ENCODE measurements at regions not wholly inside any gene's neighbourhood (a gene's known extent, or its start where the extent isn't known, plus 50 kb on each side); places are given as distances from the start of the nearest gene placed in this dataset.

DNA sequence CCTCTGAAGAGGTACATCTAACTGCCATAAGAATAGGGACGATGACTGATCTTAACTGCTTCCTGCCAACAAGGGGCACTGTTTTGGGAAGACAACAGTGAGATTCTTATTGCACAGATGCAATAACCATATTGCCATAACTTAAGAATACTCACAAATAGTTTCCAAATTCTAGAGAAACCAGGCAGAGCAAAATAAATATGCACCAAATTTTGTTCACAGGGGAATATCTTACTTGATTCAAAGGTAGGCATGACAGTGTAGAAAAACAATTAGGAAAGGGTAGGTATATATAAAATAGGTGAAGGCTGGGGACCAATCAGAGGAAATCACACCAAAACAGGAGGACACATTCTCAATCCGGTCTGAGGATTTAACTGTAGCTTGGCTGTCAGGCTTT is 49.9 kb upstream of the CST7 start:
- no peak overlapping the region for H3K4me2 ChIP-seq (ENCODE audit: low read depth, low read length)
- H3K9me3 ChIP-seq (replicated peaks; ENCODE audit: insufficient read depth, low read length) = no peaks in the 10 kb centered on the region
- H4K20me1 ChIP-seq (ENCODE audit: insufficient read depth, low read length) = no peaks in the 10 kb centered on the region
- no peak overlapping the region for H3K4me3 ChIP-seq (ENCODE audit: low read length)
- no peak for TF ChIP-seq EZH2phosphoT487 (IDR thresholded peaks at IDR 0.05; ENCODE audit: low read length)
- TF ChIP-seq, protein P1, sequence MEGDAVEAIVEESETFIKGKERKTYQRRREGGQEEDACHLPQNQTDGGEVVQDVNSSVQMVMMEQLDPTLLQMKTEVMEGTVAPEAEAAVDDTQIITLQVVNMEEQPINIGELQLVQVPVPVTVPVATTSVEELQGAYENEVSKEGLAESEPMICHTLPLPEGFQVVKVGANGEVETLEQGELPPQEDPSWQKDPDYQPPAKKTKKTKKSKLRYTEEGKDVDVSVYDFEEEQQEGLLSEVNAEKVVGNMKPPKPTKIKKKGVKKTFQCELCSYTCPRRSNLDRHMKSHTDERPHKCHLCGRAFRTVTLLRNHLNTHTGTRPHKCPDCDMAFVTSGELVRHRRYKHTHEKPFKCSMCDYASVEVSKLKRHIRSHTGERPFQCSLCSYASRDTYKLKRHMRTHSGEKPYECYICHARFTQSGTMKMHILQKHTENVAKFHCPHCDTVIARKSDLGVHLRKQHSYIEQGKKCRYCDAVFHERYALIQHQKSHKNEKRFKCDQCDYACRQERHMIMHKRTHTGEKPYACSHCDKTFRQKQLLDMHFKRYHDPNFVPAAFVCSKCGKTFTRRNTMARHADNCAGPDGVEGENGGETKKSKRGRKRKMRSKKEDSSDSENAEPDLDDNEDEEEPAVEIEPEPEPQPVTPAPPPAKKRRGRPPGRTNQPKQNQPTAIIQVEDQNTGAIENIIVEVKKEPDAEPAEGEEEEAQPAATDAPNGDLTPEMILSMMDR (IDR thresholded peaks at IDR 0.05; ENCODE audit: low read length) = no peak
- TF ChIP-seq EZH2 (optimal IDR thresholded peaks at IDR 0.05; ENCODE audit: low read depth, low read length) = no peak
- no peak for DNase-seq
- no peaks in the 10 kb centered on the region for H3K36me3 ChIP-seq (replicated peaks; ENCODE audit: insufficient read depth, low read length)
- no peaks in the 10 kb centered on the region for H3F3A ChIP-seq (ENCODE audit: insufficient read depth, low read length)
- no peaks in the 10 kb centered on the region for H3K79me2 ChIP-seq (ENCODE audit: low read length)
- H2AFZ ChIP-seq (ENCODE audit: low read length) = no peak overlapping the region
- H3K27me3 ChIP-seq (replicated peaks; ENCODE audit: insufficient read depth, low read length) = no peaks in the 10 kb centered on the region
- no peaks in the 10 kb centered on the region for H3K9me2 ChIP-seq (replicated peaks; ENCODE audit: insufficient read depth, low read length)
- no peak overlapping the region for H3K27ac ChIP-seq (ENCODE audit: low read length)
- no peak overlapping the region for H3K9ac ChIP-seq (ENCODE audit: low read length)
- no peaks in the 10 kb centered on the region for H3K4me1 ChIP-seq (ENCODE audit: low read length)
